ENCODE measurements at regions not wholly inside any gene's neighbourhood (a gene's known extent, or its start where the extent isn't known, plus 50 kb on each side); places are given as distances from the start of the nearest gene placed in this dataset.
A peak's percentile ranks its signal among the peaks of the same experiment; 100 is the strongest.

GRCh38 chr2:120587997-120588336 is 147.7 kb upstream of the GLI2 start:
- no peak for DNase-seq (ENCODE audit: low spot score)

GRCh38 chr2:120589771-120590608 is 145.7 kb upstream of the GLI2 start:
- no peak for DNase-seq (ENCODE audit: low spot score)

- no peak for DNase-seq (ENCODE audit: low spot score)
Observed at GRCh38 chr2:120590841-120591240, 144.8 kb upstream of the GLI2 start.

GRCh38 chr2:120591572-120591971 is 144.1 kb upstream of the GLI2 start:
- no peak for DNase-seq (ENCODE audit: low spot score)

- no peak for DNase-seq (ENCODE audit: low spot score)
Observed at GRCh38 chr2:120592084-120592483, 143.6 kb upstream of the GLI2 start.

- DNase-seq (ENCODE audit: low spot score) = no peak
Observed at GRCh38 chr2:120593921-120594686, 141.6 kb upstream of the GLI2 start.

- DNase-seq (ENCODE audit: low spot score) = peak; percentile 46
Observed at GRCh38 chr2:120594856-120595685, 140.6 kb upstream of the GLI2 start.

- DNase-seq (ENCODE audit: low spot score) = no peak
Observed at GRCh38 chr2:120595739-120596138, 139.9 kb upstream of the GLI2 start.

- DNase-seq (ENCODE audit: low spot score) = no peak
Observed at GRCh38 chr2:120596191-120596811, 139.4 kb upstream of the GLI2 start.

GRCh38 chr2:120596990-120597594 is 138.6 kb upstream of the GLI2 start:
- no peak for DNase-seq (ENCODE audit: low spot score)

GRCh38 chr2:120597595-120598193 is 138.0 kb upstream of the GLI2 start:
- no peak for DNase-seq (ENCODE audit: low spot score)

GRCh38 chr2:120598416-120598815 is 137.3 kb upstream of the GLI2 start:
- DNase-seq (ENCODE audit: low spot score) = no peak

GRCh38 chr2:120599072-120599471 is 136.6 kb upstream of the GLI2 start:
- peak; percentile 4 for DNase-seq (ENCODE audit: low spot score)

- no peak for DNase-seq (ENCODE audit: low spot score)
Observed at GRCh38 chr2:120599656-120600055, 136.0 kb upstream of the GLI2 start.

- no peak for DNase-seq (ENCODE audit: low spot score)
Observed at GRCh38 chr2:120600335-120600734, 135.3 kb upstream of the GLI2 start.

- DNase-seq (ENCODE audit: low spot score) = no peak
Observed at GRCh38 chr2:120600786-120601185, 134.9 kb upstream of the GLI2 start.

GRCh38 chr2:120601566-120601965 is 134.1 kb upstream of the GLI2 start:
- DNase-seq (ENCODE audit: low spot score) = no peak

GRCh38 chr2:120602251-120602650 is 133.4 kb upstream of the GLI2 start:
- no peak for DNase-seq (ENCODE audit: low spot score)

- no peak for DNase-seq (ENCODE audit: low spot score)
Observed at GRCh38 chr2:120604767-120605166, 130.9 kb upstream of the GLI2 start.

- no peak for DNase-seq (ENCODE audit: low spot score)
Observed at GRCh38 chr2:120605231-120605935, 130.3 kb upstream of the GLI2 start.

- no peak for DNase-seq (ENCODE audit: low spot score)
Observed at GRCh38 chr2:120606280-120606679, 129.4 kb upstream of the GLI2 start.

Measured in LoVo (cell line).